ENCODE measurements at regions not wholly inside any gene's neighbourhood (a gene's known extent, or its start where the extent isn't known, plus 50 kb on each side); places are given as distances from the start of the nearest gene placed in this dataset.

- Histone ChIP-seq H4K8ac (ENCODE audit: low read length) (no peak overlapping the region), H3K4ac (ENCODE audit: low read depth in 1 of 2, low read length in 2 of 2) (no peak overlapping the region), H4K91ac (ENCODE audit: low read length) (no peak overlapping the region), H3K9me3 (ENCODE audit: control insufficient read depth, low read length) (no peaks in the 10 kb centered on the region), H3K36me3 (ENCODE audit: control insufficient read depth in 1 of 2, insufficient read depth in 2 of 2, low read depth in 1 of 2, low read length in 2 of 2) (no peaks in the 10 kb centered on the region), H3K4me1 (ENCODE audit: control insufficient read depth, insufficient read depth, low read depth, low read length) (no peaks in the 10 kb centered on the region), H3K23ac (ENCODE audit: low read length in 2 of 2) (no peak overlapping the region), H3K4me2 (ENCODE audit: low read length, poor library complexity, severe bottlenecking) (no peak overlapping the region), H2BK5ac (ENCODE audit: low read depth, low read length, poor library complexity, severe bottlenecking) (no peak overlapping the region), H3K27ac (ENCODE audit: low read length, poor library complexity, severe bottlenecking) (no peak overlapping the region), H2AK5ac (ENCODE audit: low read length, severe bottlenecking) (no peak overlapping the region), H2BK12ac (ENCODE audit: low read length in 2 of 2) (no peak overlapping the region), H2BK15ac (ENCODE audit: low read depth, poor library complexity, severe bottlenecking) (no peak overlapping the region), H3K4me3 (ENCODE audit: insufficient read depth in 1 of 2, low read depth in 1 of 2, low read length in 2 of 2) (no peak overlapping the region), H3K18ac (ENCODE audit: low read depth in 1 of 2, low read length in 2 of 2) (no peak overlapping the region), H2BK120ac (ENCODE audit: low read depth, low read length) (no peak overlapping the region), H3K79me1 (replicated peaks; ENCODE audit: low read length, poor library complexity, severe bottlenecking) (no peaks in the 10 kb centered on the region), H3K27me3 (ENCODE audit: control insufficient read depth in 1 of 2, insufficient read depth in 1 of 2, low read length in 2 of 2) (no peaks in the 10 kb centered on the region), H3K14ac (ENCODE audit: low read length in 2 of 2) (no peak overlapping the region), H3K9ac (ENCODE audit: low read length) (no peak overlapping the region), H2AFZ (ENCODE audit: low read depth, low read length) (no peak overlapping the region)
- 66% methylated on average over 1 of the region's 2 CpGs for WGBS
- DNase-seq: no peak
These were observed 405.5 kb downstream of the ANKRD7 start for GRCh38 chr7:118629898-118630438.

- Histone ChIP-seq H3K79me1 (replicated peaks; ENCODE audit: low read length, poor library complexity, severe bottlenecking) (no peaks in the 10 kb centered on the region), H3K9ac (ENCODE audit: low read length) (no peak overlapping the region), H3K27ac (ENCODE audit: low read length, poor library complexity, severe bottlenecking) (no peak overlapping the region), H3K23ac (ENCODE audit: low read length in 2 of 2) (no peak overlapping the region), H2BK120ac (ENCODE audit: low read depth, low read length) (no peak overlapping the region), H3K27me3 (ENCODE audit: control insufficient read depth in 1 of 2, insufficient read depth in 1 of 2, low read length in 2 of 2) (no peaks in the 10 kb centered on the region), H2AK5ac (ENCODE audit: low read length, severe bottlenecking) (no peak overlapping the region), H4K8ac (ENCODE audit: low read length) (no peak overlapping the region), H3K4me3 (ENCODE audit: insufficient read depth in 1 of 2, low read depth in 1 of 2, low read length in 2 of 2) (no peak overlapping the region), H2BK15ac (ENCODE audit: low read depth, poor library complexity, severe bottlenecking) (no peak overlapping the region), H2BK12ac (ENCODE audit: low read length in 2 of 2) (peak overlapping the region in 1 of 2 experiments; percentile 6), H3K14ac (ENCODE audit: low read length in 2 of 2) (no peak overlapping the region), H3K4me2 (ENCODE audit: low read length, poor library complexity, severe bottlenecking) (no peak overlapping the region), H3K18ac (ENCODE audit: low read depth in 1 of 2, low read length in 2 of 2) (no peak overlapping the region), H3K36me3 (ENCODE audit: control insufficient read depth in 1 of 2, insufficient read depth in 2 of 2, low read depth in 1 of 2, low read length in 2 of 2) (no peaks in the 10 kb centered on the region), H2BK5ac (ENCODE audit: low read depth, low read length, poor library complexity, severe bottlenecking) (no peak overlapping the region), H3K4me1 (ENCODE audit: control insufficient read depth, insufficient read depth, low read depth, low read length) (no peaks in the 10 kb centered on the region), H4K91ac (ENCODE audit: low read length) (no peak overlapping the region), H3K4ac (ENCODE audit: low read depth in 1 of 2, low read length in 2 of 2) (no peak overlapping the region), H3K9me3 (ENCODE audit: control insufficient read depth, low read length) (no peaks in the 10 kb centered on the region), H2AFZ (ENCODE audit: low read depth, low read length) (no peak overlapping the region)
- peak; percentile 57 for DNase-seq
- 81% methylated on average over 2 of the region's 2 CpGs for WGBS
These were observed 417.9 kb downstream of the ANKRD7 start for GRCh38 chr7:118642396-118642795.

- no peak overlapping the region for H2BK5ac ChIP-seq (ENCODE audit: low read depth, low read length, poor library complexity, severe bottlenecking)
- no peak overlapping the region for H2BK15ac ChIP-seq (ENCODE audit: low read depth, poor library complexity, severe bottlenecking)
- no peaks in the 10 kb centered on the region for H3K4me1 ChIP-seq (ENCODE audit: control insufficient read depth, insufficient read depth, low read depth, low read length)
- no peak overlapping the region for H4K91ac ChIP-seq (ENCODE audit: low read length)
- no peak overlapping the region for H3K4ac ChIP-seq (ENCODE audit: low read depth in 1 of 2, low read length in 2 of 2)
- H2BK120ac ChIP-seq (ENCODE audit: low read depth, low read length): no peak overlapping the region
- H3K4me2 ChIP-seq (ENCODE audit: low read length, poor library complexity, severe bottlenecking): no peak overlapping the region
- H3K79me1 ChIP-seq (replicated peaks; ENCODE audit: low read length, poor library complexity, severe bottlenecking): no peaks in the 10 kb centered on the region
- no peak overlapping the region for H3K14ac ChIP-seq (ENCODE audit: low read length in 2 of 2)
- H3K27me3 ChIP-seq (ENCODE audit: control insufficient read depth in 1 of 2, insufficient read depth in 1 of 2, low read length in 2 of 2): no peaks in the 10 kb centered on the region
- no peaks in the 10 kb centered on the region for H3K9me3 ChIP-seq (ENCODE audit: control insufficient read depth, low read length)
- no peak overlapping the region for H4K8ac ChIP-seq (ENCODE audit: low read length)
- H3K18ac ChIP-seq (ENCODE audit: low read depth in 1 of 2, low read length in 2 of 2): no peak overlapping the region
- H3K9ac ChIP-seq (ENCODE audit: low read length): no peak overlapping the region
- no peak overlapping the region for H3K4me3 ChIP-seq (ENCODE audit: insufficient read depth in 1 of 2, low read depth in 1 of 2, low read length in 2 of 2)
- no peak overlapping the region for H2AFZ ChIP-seq (ENCODE audit: low read depth, low read length)
- DNase-seq: no peak
- no peak overlapping the region for H3K23ac ChIP-seq (ENCODE audit: low read length in 2 of 2)
- no peak overlapping the region for H3K27ac ChIP-seq (ENCODE audit: low read length, poor library complexity, severe bottlenecking)
- no peak overlapping the region for H2BK12ac ChIP-seq (ENCODE audit: low read length in 2 of 2)
- H2AK5ac ChIP-seq (ENCODE audit: low read length, severe bottlenecking): no peak overlapping the region
- no peaks in the 10 kb centered on the region for H3K36me3 ChIP-seq (ENCODE audit: control insufficient read depth in 1 of 2, insufficient read depth in 2 of 2, low read depth in 1 of 2, low read length in 2 of 2)
These were observed 419.8 kb downstream of the ANKRD7 start for GRCh38 chr7:118644346-118644745.

- Histone ChIP-seq H3K18ac (ENCODE audit: low read depth in 1 of 2, low read length in 2 of 2) (no peak overlapping the region), H2BK5ac (ENCODE audit: low read depth, low read length, poor library complexity, severe bottlenecking) (no peak overlapping the region), H3K4me3 (ENCODE audit: insufficient read depth in 1 of 2, low read depth in 1 of 2, low read length in 2 of 2) (no peak overlapping the region), H2AK5ac (ENCODE audit: low read length, severe bottlenecking) (no peak overlapping the region), H4K8ac (ENCODE audit: low read length) (no peak overlapping the region), H3K27me3 (ENCODE audit: control insufficient read depth in 1 of 2, insufficient read depth in 1 of 2, low read length in 2 of 2) (no peaks in the 10 kb centered on the region), H3K23ac (ENCODE audit: low read length in 2 of 2) (no peak overlapping the region), H2BK12ac (ENCODE audit: low read length in 2 of 2) (no peak overlapping the region), H3K4ac (ENCODE audit: low read depth in 1 of 2, low read length in 2 of 2) (no peak overlapping the region), H3K4me2 (ENCODE audit: low read length, poor library complexity, severe bottlenecking) (no peak overlapping the region), H3K36me3 (ENCODE audit: control insufficient read depth in 1 of 2, insufficient read depth in 2 of 2, low read depth in 1 of 2, low read length in 2 of 2) (no peaks in the 10 kb centered on the region), H2BK120ac (ENCODE audit: low read depth, low read length) (no peak overlapping the region), H3K14ac (ENCODE audit: low read length in 2 of 2) (no peak overlapping the region), H3K79me1 (replicated peaks; ENCODE audit: low read length, poor library complexity, severe bottlenecking) (no peaks in the 10 kb centered on the region), H3K9me3 (ENCODE audit: control insufficient read depth, low read length) (no peaks in the 10 kb centered on the region), H2BK15ac (ENCODE audit: low read depth, poor library complexity, severe bottlenecking) (no peak overlapping the region), H3K27ac (ENCODE audit: low read length, poor library complexity, severe bottlenecking) (no peak overlapping the region), H3K4me1 (ENCODE audit: control insufficient read depth, insufficient read depth, low read depth, low read length) (no peaks in the 10 kb centered on the region), H4K91ac (ENCODE audit: low read length) (no peak overlapping the region), H3K9ac (ENCODE audit: low read length) (no peak overlapping the region), H2AFZ (ENCODE audit: low read depth, low read length) (no peak overlapping the region)
- DNase-seq: no peak
- WGBS: 100% methylated on average over 1 of the region's 2 CpGs
These were observed 423.5 kb downstream of the ANKRD7 start for GRCh38 chr7:118648002-118648401.

Data from mesenchymal stem cell (in vitro differentiated cells and primary cell).